Adrenal gland (tissue), 5 donors: ENCODE measurements at regions not wholly inside any gene's neighbourhood (a gene's known extent, or its start where the extent isn't known, plus 50 kb on each side); places are given as distances from the start of the nearest gene placed in this dataset.

Experiments used
- POLR2A ChIP-seq, 2 donors: fragments of 450-650 bp; IDR thresholded peaks; one replicate each; pipeline ENCODE4 v1.6.1; 2017; ENCODE audit warnings: antibody characterized with exemption in 2 of 2, mild to moderate bottlenecking in 2 of 2, moderate library complexity in 1 of 2
- TF ChIP-seq, protein P1 (sequence below), 6 experiments: fragments of 450-650 bp in 4 of 6; fragments of 200-600 bp in 2 of 6; sonication (generic) in 1 of 6; IDR thresholded peaks; 1 replicate in 5 of 6; 2 replicates in 1 of 6; pipeline versions ENCODE4 v1.5.1 to v1.8.0; 2016 to 2021; ENCODE audit warnings: antibody characterized with exemption in 6 of 6, mild to moderate bottlenecking in 2 of 6, moderate library complexity in 1 of 6
- donor health status: DM: no; HTN: no; CAD: no.

DNA sequence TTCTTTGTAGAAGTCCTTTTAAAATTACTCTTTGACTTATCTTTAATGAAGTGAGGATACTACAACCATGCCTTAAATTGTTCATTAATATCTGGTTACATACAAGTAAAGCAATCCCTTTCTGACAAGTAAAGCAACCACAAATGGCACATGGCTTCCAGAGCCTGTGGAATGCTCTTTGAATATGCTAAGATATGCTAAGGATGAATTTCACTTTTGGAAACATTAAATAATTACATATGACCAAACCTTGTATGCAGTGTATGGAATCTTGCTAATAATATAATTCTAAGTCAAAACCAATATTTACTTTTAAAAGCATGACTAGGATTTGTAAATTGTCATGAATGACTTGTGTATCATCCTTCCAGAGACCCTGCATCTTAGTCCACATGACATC is 1711.2 kb upstream of the CELF4 start:
- TF ChIP-seq, protein P1, sequence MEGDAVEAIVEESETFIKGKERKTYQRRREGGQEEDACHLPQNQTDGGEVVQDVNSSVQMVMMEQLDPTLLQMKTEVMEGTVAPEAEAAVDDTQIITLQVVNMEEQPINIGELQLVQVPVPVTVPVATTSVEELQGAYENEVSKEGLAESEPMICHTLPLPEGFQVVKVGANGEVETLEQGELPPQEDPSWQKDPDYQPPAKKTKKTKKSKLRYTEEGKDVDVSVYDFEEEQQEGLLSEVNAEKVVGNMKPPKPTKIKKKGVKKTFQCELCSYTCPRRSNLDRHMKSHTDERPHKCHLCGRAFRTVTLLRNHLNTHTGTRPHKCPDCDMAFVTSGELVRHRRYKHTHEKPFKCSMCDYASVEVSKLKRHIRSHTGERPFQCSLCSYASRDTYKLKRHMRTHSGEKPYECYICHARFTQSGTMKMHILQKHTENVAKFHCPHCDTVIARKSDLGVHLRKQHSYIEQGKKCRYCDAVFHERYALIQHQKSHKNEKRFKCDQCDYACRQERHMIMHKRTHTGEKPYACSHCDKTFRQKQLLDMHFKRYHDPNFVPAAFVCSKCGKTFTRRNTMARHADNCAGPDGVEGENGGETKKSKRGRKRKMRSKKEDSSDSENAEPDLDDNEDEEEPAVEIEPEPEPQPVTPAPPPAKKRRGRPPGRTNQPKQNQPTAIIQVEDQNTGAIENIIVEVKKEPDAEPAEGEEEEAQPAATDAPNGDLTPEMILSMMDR (IDR thresholded peaks at IDR 0.05) = no peak
- no peak for TF ChIP-seq POLR2A (IDR thresholded peaks at IDR 0.05)
